ENCODE measurements at regions not wholly inside any gene's neighbourhood (a gene's known extent, or its start where the extent isn't known, plus 50 kb on each side); places are given as distances from the start of the nearest gene placed in this dataset.

DNA sequence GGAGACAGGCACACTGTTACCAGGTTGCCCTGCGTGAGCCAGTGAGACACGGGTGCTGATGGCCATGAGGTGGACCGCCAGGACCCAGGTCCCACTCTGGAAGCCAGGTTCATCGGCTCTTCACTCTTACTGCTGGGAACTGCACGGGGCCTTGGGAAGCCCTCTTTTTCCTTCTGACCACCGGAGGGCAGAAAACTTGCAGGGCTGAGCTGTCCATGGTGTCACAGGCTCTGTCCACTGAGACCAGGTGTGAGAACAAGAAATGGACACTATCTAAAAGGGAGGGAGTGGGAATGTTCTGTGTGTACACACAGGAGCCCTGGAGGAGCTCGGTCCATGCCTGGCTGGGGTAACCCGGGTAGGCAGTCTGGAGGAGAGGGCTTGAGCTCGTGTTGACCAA, 93.4 kb downstream of the UQCRFS1 start:
- TF ChIP-seq, protein P1, sequence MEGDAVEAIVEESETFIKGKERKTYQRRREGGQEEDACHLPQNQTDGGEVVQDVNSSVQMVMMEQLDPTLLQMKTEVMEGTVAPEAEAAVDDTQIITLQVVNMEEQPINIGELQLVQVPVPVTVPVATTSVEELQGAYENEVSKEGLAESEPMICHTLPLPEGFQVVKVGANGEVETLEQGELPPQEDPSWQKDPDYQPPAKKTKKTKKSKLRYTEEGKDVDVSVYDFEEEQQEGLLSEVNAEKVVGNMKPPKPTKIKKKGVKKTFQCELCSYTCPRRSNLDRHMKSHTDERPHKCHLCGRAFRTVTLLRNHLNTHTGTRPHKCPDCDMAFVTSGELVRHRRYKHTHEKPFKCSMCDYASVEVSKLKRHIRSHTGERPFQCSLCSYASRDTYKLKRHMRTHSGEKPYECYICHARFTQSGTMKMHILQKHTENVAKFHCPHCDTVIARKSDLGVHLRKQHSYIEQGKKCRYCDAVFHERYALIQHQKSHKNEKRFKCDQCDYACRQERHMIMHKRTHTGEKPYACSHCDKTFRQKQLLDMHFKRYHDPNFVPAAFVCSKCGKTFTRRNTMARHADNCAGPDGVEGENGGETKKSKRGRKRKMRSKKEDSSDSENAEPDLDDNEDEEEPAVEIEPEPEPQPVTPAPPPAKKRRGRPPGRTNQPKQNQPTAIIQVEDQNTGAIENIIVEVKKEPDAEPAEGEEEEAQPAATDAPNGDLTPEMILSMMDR (IDR thresholded peaks at IDR 0.05) = no peak
- Mint-ChIP-seq H3K4me3 (no peak overlapping the region), H3K27me3 (no peaks in the 10 kb centered on the region), H3K9me3 (peaks cover 5% of the 10 kb centered on the region), H3K4me1 (ENCODE audit: low read depth) (no peaks in the 10 kb centered on the region), H3K36me3 (ENCODE audit: low read depth) (no peaks in the 10 kb centered on the region), H3K27ac (no peak overlapping the region)
- ChIA-PET CTCF (no interaction called here), POLR2A (no interaction called here)
- intact Hi-C loops (cut with micrococcal nuclease) = no loop called here
- ATAC-seq (no peak), DNase-seq (no peak)

- H3K4me1 Mint-ChIP-seq (ENCODE audit: low read depth) = no peaks in the 10 kb centered on the region
- peaks cover 2% of the 10 kb centered on the region for H3K9me3 Mint-ChIP-seq
- ATAC-seq = no peak
- no peak overlapping the region for H3K27ac Mint-ChIP-seq
- H3K27me3 Mint-ChIP-seq = no peaks in the 10 kb centered on the region
- H3K36me3 Mint-ChIP-seq (ENCODE audit: low read depth) = no peaks in the 10 kb centered on the region
- DNase-seq = no peak
- ChIA-PET POLR2A (no interaction called here), CTCF (no interaction called here)
- intact Hi-C loops (cut with micrococcal nuclease) = no loop called here
- TF ChIP-seq, protein P1 (IDR thresholded peaks at IDR 0.05) = no peak
- H3K4me3 Mint-ChIP-seq = no peak overlapping the region
Measured at GRCh38 chr19:29118389-29118788, 94.6 kb downstream of the UQCRFS1 start.

- no peak overlapping the region for H3K4me3 Mint-ChIP-seq
- ChIA-PET POLR2A (no interaction called here), CTCF (no interaction called here)
- no peak for DNase-seq
- H3K4me1 Mint-ChIP-seq (ENCODE audit: low read depth) = no peaks in the 10 kb centered on the region
- intact Hi-C loops (cut with micrococcal nuclease) = no loop called here
- peaks cover under 1% of the 10 kb centered on the region for H3K9me3 Mint-ChIP-seq
- TF ChIP-seq, protein P1 (IDR thresholded peaks at IDR 0.05) = no peak
- no peak for ATAC-seq
- no peaks in the 10 kb centered on the region for H3K36me3 Mint-ChIP-seq (ENCODE audit: low read depth)
- no peaks in the 10 kb centered on the region for H3K27me3 Mint-ChIP-seq
- no peak overlapping the region for H3K27ac Mint-ChIP-seq
Measured at GRCh38 chr19:29117926-29118325, 95.0 kb downstream of the UQCRFS1 start.

- Mint-ChIP-seq H3K27me3 (peaks cover 2% of the 10 kb centered on the region), H3K9me3 (no peaks in the 10 kb centered on the region), H3K4me1 (ENCODE audit: low read depth) (no peaks in the 10 kb centered on the region), H3K4me3 (no peak overlapping the region), H3K27ac (no peak overlapping the region), H3K36me3 (ENCODE audit: low read depth) (no peaks in the 10 kb centered on the region)
- no peak for ATAC-seq
- TF ChIP-seq, protein P1 (IDR thresholded peaks at IDR 0.05) = no peak
- ChIA-PET CTCF (no interaction called here), POLR2A (no interaction called here)
- no peak for DNase-seq
- intact Hi-C loops (cut with micrococcal nuclease) = no loop called here
Measured at GRCh38 chr19:29115181-29115580, 97.8 kb downstream of the UQCRFS1 start.

DNA sequence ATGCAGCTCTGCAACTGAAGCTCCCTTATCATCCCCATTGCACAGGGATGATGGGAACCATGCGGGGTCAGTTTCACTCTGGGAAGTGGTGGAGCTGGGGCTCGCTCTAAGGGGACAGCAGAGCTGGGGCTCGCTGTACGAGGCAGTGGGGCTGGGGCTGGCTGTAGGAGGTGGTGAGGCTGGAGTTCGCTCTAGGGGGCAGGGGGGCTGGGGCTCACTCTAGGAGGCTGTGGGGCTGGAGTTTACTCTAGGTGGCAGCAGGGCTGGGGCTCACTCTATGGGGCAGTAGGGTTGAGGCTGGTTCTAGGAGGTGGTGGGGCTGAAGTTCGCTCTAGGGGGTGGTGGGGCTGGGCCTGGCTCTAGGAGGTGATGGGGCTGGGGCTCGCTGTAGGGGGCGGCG, 99.1 kb downstream of the UQCRFS1 start:
- Mint-ChIP-seq H3K4me3 (no peak overlapping the region), H3K27me3 (peaks cover 2% of the 10 kb centered on the region), H3K36me3 (ENCODE audit: low read depth) (no peaks in the 10 kb centered on the region), H3K9me3 (no peaks in the 10 kb centered on the region), H3K27ac (no peak overlapping the region), H3K4me1 (ENCODE audit: low read depth) (no peaks in the 10 kb centered on the region)
- TF ChIP-seq, protein P1 (IDR thresholded peaks at IDR 0.05) = no peak
- intact Hi-C loops (cut with micrococcal nuclease) = no loop called here
- ChIA-PET POLR2A (no interaction called here), CTCF (no interaction called here)
- no peak for DNase-seq
- ATAC-seq = no peak

All from activated CD8-positive, alpha-beta T cell treated with anti-CD3 and anti-CD28 coated beads for 36 hours (primary cell).